ENCODE measurements at regions not wholly inside any gene's neighbourhood (a gene's known extent, or its start where the extent isn't known, plus 50 kb on each side); places are given as distances from the start of the nearest gene placed in this dataset.

DNA sequence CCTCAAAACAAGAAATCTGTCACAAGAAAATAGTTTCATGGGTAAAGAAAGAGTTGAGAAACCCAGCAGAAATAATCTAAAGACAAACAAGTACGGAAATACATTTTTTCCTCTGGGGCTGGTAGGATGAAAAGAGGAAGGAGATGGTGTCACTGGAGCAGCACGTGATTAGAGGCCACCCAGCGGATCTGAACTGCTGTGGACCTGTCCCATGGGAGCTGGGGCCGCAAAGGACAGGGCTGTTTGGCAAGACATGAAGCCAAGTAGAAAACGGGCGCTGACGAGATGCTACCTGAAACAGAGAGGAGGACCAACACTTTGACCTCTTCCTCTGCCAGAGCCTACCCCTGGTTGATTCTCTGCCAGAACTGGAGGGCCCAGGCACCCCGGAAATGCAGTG lies 295.4 kb upstream of the ATP5MC3 start:
- TF ChIP-seq POLR2A (IDR thresholded peaks at IDR 0.05; ENCODE audit: low read length) (no peak), GATA1 (IDR thresholded peaks at IDR 0.05; ENCODE audit: low read depth, low read length) (no peak)
